AG04449 (cell line): ENCODE measurements at regions not wholly inside any gene's neighbourhood (a gene's known extent, or its start where the extent isn't known, plus 50 kb on each side); places are given as distances from the start of the nearest gene placed in this dataset.
A peak's percentile ranks its signal among the peaks of the same experiment; 100 is the strongest.
"Not testable (repeated sequence)": the region's sequence is repeated elsewhere in the genome, so short reads cannot be mapped to it uniquely, and the experiment has no call there.

Source experiments
- CTCF ChIA-PET: fragments of 350-600 bp; formaldehyde crosslinking; extraction: SDS; loops from one replicate; lab custom pipeline; 2021; ENCODE audit warnings: antibody characterized with exemption; lab: Yijun Ruan, JAX
- POLR2A ChIA-PET: fragments of 400-600, 350-600 bp; formaldehyde crosslinking; extraction: SDS; loops from one replicate; lab custom pipeline; 2020; ENCODE audit warnings: antibody characterized with exemption, inconsistent platforms; lab: Yijun Ruan, JAX
- DNase-seq: peaks from one replicate; pipeline ENCODE4 v3.0.0-alpha.2; 2010; ENCODE audit warnings: low read depth, low spot score
- H3K4me3 ChIP-seq: 2 replicates; pipeline ENCODE4 v1.5.1; 2011; ENCODE audit warnings: low read depth, mild to moderate bottlenecking, control low read depth, low read length
- TF ChIP-seq, protein P1 (sequence below): IDR thresholded peaks from one replicate; pipeline ENCODE4 v1.5.1; 2011; ENCODE audit warnings: mild to moderate bottlenecking, moderate library complexity, low read length, control low read depth, inconsistent platforms; ENCODE audit not compliant: insufficient read depth; ENCODE audit errors: missing control alignments

DNA sequence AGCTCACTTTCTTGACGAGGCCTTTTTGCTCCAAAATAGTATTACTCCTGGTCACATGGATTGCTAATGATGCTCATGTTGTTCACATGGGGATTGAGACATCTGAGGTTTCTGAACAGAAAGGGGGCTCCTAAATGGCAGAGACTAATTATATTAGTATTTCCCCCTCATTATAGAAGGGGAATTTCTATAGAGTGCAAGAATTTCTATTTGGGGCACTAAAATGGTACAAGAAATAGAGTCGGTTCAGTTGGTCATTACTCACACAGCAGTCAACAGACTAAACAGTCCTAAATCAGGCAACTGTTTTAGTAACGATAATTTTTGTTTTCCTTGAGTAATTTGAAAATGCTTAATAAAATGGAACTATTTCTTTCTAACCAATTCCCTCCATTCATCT lies 108.9 kb downstream of the DACT1 start:
- TF ChIP-seq, protein P1, sequence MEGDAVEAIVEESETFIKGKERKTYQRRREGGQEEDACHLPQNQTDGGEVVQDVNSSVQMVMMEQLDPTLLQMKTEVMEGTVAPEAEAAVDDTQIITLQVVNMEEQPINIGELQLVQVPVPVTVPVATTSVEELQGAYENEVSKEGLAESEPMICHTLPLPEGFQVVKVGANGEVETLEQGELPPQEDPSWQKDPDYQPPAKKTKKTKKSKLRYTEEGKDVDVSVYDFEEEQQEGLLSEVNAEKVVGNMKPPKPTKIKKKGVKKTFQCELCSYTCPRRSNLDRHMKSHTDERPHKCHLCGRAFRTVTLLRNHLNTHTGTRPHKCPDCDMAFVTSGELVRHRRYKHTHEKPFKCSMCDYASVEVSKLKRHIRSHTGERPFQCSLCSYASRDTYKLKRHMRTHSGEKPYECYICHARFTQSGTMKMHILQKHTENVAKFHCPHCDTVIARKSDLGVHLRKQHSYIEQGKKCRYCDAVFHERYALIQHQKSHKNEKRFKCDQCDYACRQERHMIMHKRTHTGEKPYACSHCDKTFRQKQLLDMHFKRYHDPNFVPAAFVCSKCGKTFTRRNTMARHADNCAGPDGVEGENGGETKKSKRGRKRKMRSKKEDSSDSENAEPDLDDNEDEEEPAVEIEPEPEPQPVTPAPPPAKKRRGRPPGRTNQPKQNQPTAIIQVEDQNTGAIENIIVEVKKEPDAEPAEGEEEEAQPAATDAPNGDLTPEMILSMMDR = no peak
- DNase-seq = no peak
- ChIA-PET CTCF (no interaction called here), POLR2A (interaction anchor here (1.0 kb wide), 1 partner anchor 16 kb away, joined by 3 read pairs; no protein-coding TSS in a partner anchor)
- no peak overlapping the region for H3K4me3 ChIP-seq

DNA sequence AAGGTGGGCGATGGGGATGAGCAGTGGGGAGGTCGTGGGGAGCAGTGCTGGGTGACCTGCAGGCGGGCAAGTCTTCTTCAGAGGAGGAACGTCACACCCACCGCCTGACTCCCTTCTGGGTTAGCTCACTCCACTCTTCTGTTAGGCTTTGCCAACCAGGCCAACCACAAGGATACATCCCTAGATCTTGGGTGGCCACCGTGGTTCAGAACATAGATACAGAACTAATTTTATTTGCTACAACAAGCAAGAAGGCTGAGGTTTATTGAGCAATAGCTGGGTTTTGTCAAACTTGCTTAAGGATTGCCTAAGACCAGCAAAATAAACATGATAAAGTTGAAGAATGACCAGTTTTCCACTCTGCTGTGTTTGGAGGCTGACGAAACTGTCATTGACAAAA lies 109.4 kb downstream of the DACT1 start:
- POLR2A ChIA-PET = interaction anchor here (1.0 kb wide), 1 partner anchor 16 kb away, joined by 3 read pairs; no protein-coding TSS in a partner anchor
- DNase-seq = peak; percentile 72

DNA sequence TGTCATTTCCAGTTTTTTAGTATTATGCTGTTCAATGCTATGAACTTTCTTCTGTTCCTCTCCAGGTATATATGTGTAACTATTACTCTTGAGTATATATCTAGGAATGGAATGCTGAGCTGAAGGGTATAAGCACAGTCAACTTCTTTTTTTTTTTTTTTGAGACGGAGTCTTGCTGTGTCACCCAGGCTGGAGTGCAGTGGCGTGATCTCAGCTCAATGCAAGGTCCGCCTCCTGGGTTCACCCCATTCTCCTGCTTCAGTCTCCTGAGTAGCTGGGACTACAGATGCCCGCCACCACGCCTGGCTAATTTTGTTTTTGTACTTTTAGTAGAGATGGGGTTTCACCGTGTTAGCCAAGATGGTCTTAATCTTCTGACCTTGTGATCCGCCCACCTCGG lies 110.5 kb downstream of the DACT1 start:
- POLR2A ChIA-PET, DNase-seq, H3K4me3 ChIP-seq: not testable (repeated sequence)
- CTCF ChIA-PET = interaction anchor here (0.7 kb wide), 1 partner anchor 10 kb away, joined by 3 read pairs; no protein-coding TSS in a partner anchor

More for the DNA sequence above, 109.4 kb downstream of the DACT1 start:
- TF ChIP-seq, protein P1 = no peak
- no peak overlapping the region for H3K4me3 ChIP-seq
- CTCF ChIA-PET = no interaction called here

DNA sequence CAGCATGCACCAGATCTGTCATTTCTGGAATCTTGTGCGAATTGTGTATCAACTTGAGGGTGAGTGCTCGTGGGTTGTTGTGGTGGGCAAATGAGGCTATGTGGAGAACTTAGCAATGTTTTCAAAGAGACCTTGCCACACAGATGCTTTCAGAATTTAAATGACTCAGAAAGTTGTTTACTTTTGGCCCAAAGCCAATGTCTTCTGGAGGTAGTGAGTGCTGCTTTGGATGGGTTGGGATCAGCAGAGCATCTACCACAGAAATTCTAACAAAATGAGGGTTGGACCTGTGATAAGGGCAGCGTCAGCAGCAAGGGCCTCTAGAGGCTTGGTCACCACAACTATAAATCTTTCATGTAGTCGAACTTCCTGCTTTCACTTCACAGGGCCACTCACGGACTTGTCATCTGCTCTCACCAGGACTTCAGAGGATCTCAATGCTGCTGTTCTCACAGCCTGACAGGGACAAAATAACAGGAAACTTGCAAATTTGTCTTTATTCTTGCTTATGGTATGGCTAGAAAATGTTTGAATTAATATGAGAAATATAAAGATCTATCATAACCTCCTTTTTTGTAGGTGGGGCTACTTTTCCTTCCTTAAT lies 111.4 kb downstream of the DACT1 start:
- CTCF ChIA-PET = no interaction called here
- TF ChIP-seq, protein P1 = no peak
- DNase-seq = peak; percentile 77
- POLR2A ChIA-PET = no interaction called here
- H3K4me3 ChIP-seq = no peak overlapping the region

DNA sequence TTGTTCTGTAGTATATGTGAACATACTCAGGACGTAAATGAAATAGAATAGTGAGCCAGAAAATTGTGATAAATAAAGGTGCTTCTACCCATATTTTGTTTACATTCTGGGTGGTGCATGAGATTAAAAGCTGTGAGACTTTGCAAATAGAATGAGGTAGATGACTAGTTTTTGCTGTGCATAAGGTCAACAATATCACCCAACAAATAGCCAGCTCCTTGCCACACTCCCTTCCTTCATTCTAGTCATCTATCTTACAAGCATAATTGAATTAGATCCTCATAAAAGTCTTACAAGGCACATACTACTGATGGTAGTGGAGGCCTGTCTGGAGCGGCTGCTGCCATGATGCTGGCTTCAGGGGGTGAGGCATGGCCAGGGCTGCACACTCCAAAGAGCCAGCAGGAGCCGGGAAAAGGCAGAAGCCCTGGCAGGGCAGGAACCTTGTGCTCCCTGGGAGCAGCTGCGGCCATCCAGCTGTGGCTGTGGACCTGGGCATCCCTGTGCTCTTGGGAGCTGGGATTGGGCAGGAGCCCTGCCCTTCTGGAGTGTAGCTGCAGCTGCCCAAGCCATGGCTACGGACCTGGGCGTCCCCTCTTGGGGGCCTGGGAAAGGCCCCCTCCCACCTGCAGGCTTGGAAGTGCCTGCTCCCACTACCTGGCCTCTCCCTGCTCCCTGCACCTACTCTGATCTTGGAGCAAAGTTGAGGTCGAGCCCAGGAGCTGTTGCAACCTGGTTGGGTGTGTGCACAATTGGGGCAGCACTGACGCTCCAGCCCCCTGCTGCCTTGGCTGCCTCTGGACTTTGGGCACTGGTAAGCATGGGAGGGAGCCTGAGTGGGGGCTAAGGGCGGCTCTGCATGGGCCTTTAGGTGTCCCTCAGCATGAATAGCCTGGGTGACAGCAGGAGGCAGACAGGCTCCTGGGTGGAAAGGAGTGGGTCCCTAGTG lies 112.8 kb downstream of the DACT1 start:
- DNase-seq = no peak
- TF ChIP-seq, protein P1 = no peak
- ChIA-PET POLR2A (no interaction called here), CTCF (interaction anchor here (1.6 to 2.1 kb wide), 2 partner anchors 112 to 249 kb away, joined by 4 to 6 read pairs; no protein-coding TSS in a partner anchor)
- no peak overlapping the region for H3K4me3 ChIP-seq

DNA sequence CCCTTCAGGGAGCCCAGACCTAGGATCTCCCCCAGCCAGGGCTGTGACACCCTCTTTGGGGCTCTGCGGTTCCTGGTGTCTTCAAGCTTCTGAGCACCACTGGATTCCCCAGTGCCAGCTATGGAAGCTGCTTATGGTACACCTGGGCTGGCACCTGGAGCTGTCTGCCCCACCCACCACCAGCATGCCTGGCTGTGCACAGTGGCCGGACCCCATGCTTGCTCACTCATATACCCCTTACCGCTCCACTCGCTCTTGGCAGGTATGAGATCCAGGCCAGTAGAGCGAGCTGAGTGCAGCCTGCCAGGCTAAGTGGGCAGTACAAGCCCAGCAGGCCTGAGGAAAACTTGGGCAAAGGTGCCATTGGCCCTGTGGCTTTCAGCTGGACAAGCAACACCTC lies 114.0 kb downstream of the DACT1 start:
- H3K4me3 ChIP-seq = no peak overlapping the region
- CTCF ChIA-PET = interaction anchor here (1.2 to 2.6 kb wide), 4 partner anchors 9 to 251 kb away, joined by 3 to 6 read pairs (median 4); no protein-coding TSS in a partner anchor
- TF ChIP-seq, protein P1 = no peak
- POLR2A ChIA-PET = no interaction called here
- DNase-seq = no peak
